CD8-positive, alpha-beta memory T cell (primary cell): ENCODE measurements at regions not wholly inside any gene's neighbourhood (a gene's known extent, or its start where the extent isn't known, plus 50 kb on each side); places are given as distances from the start of the nearest gene placed in this dataset.
A peak's percentile ranks its signal among the peaks of the same experiment; 100 is the strongest.

Experiments used
- CTCF ChIA-PET: fragments of 350-600 bp; sonication (Branson Sonifier 250); formaldehyde crosslinking; loops from one replicate; lab custom pipeline; 2021; ENCODE audit warnings: antibody characterized with exemption; lab: Charles Lee
- POLR2A ChIA-PET: fragments of 350-600 bp; sonication (Branson Sonifier 250); formaldehyde crosslinking; loops from one replicate; lab custom pipeline; 2021; ENCODE audit warnings: antibody characterized with exemption; lab: Charles Lee
- DNase-seq, 5 donors: peaks; one replicate each; pipeline versions ENCODE4 v3.0.0 to v3.0.0-alpha.2; 2020 to 2022; ENCODE audit warnings: mixed read lengths in 1 of 5
- H3K27ac ChIP-seq: one replicate; pipeline ENCODE4 v1.7.0; 2013; ENCODE audit warnings: low read depth, mild to moderate bottlenecking, low read length, moderate library complexity
- H3K27me3 ChIP-seq: 2 replicates; pipeline ENCODE4 v1.7.0; 2013; ENCODE audit warnings: low read length, mild to moderate bottlenecking; ENCODE audit not compliant: insufficient read depth, poor library complexity, severe bottlenecking
- H3K36me3 ChIP-seq: 2 replicates; pipeline ENCODE4 v1.7.0; 2013; ENCODE audit warnings: mild to moderate bottlenecking, low read length, moderate library complexity; ENCODE audit not compliant: insufficient read depth
- H3K4me1 ChIP-seq: 2 replicates; pipeline ENCODE4 v1.7.0; 2013; ENCODE audit warnings: mild to moderate bottlenecking, low read length, moderate library complexity; ENCODE audit not compliant: insufficient read depth
- H3K4me3 ChIP-seq: 2 replicates; pipeline ENCODE4 v1.7.0; 2013; ENCODE audit warnings: mild to moderate bottlenecking, low read length
- H3K9me3 ChIP-seq: 2 replicates; pipeline ENCODE4 v1.7.0; 2013; ENCODE audit warnings: mild to moderate bottlenecking, low read length
- H3K27ac Mint-ChIP-seq, 8 donors: one replicate each; pipeline ENCODE4 v1.8.0; 2020 to 2021; ENCODE audit warnings: mixed read lengths in 8 of 8, mild to moderate bottlenecking in 6 of 8, inconsistent platforms in 3 of 8, moderate library complexity in 3 of 8
- H3K27me3 Mint-ChIP-seq, 2 donors: one replicate each; pipeline ENCODE4 v1.8.0; 2020 to 2021; ENCODE audit warnings: mixed read lengths in 2 of 2, mild to moderate bottlenecking in 1 of 2, moderate library complexity in 1 of 2
- H3K36me3 Mint-ChIP-seq, 3 donors: one replicate each; pipeline ENCODE4 v1.8.0; 2020 to 2021; ENCODE audit warnings: mixed read lengths in 3 of 3, inconsistent platforms in 1 of 3, mild to moderate bottlenecking in 1 of 3
- H3K4me1 Mint-ChIP-seq, 3 donors: one replicate each; pipeline ENCODE4 v1.8.0; 2020 to 2021; ENCODE audit warnings: mixed read lengths in 3 of 3, inconsistent platforms in 1 of 3, mild to moderate bottlenecking in 1 of 3
- H3K4me3 Mint-ChIP-seq, 7 donors: one replicate each; pipeline ENCODE4 v1.8.0; 2020 to 2021; ENCODE audit warnings: mixed read lengths in 7 of 7, mild to moderate bottlenecking in 6 of 7, moderate library complexity in 4 of 7, inconsistent platforms in 2 of 7
- H3K9me3 Mint-ChIP-seq, 5 donors: one replicate each; pipeline ENCODE4 v1.8.0; 2020 to 2022; ENCODE audit warnings: mixed read lengths in 5 of 5, mild to moderate bottlenecking in 3 of 5, moderate library complexity in 2 of 5, inconsistent platforms in 1 of 5

- Mint-ChIP-seq H3K27ac (no peak overlapping the region), H3K4me1 (no peaks in the 10 kb centered on the region), H3K27me3 (peaks cover 2 to 10% of the 10 kb centered on the region in 2 donors), H3K9me3 (no peaks in the 10 kb centered on the region), H3K4me3 (no peak overlapping the region), H3K36me3 (no peaks in the 10 kb centered on the region)
- H3K27ac ChIP-seq, result no peak overlapping the region
- ChIA-PET CTCF (no interaction called here), POLR2A (no interaction called here)
- H3K4me3 ChIP-seq, result no peak overlapping the region
- H3K36me3 ChIP-seq, result no peaks in the 10 kb centered on the region
- no peak for DNase-seq
- no peaks in the 10 kb centered on the region for H3K27me3 ChIP-seq
- no peaks in the 10 kb centered on the region for H3K4me1 ChIP-seq
- H3K9me3 ChIP-seq, result no peaks in the 10 kb centered on the region
Observed at GRCh38 chr10:118112543-118113125, 65.9 kb upstream of the RAB11FIP2 start.

GRCh38 chr10:118110750-118111149 lies 64.0 kb upstream of the RAB11FIP2 start:
- no peaks in the 10 kb centered on the region for H3K27me3 ChIP-seq
- no peak for DNase-seq
- Mint-ChIP-seq H3K27ac (no peak overlapping the region), H3K9me3 (no peaks in the 10 kb centered on the region), H3K36me3 (no peaks in the 10 kb centered on the region), H3K4me1 (no peaks in the 10 kb centered on the region), H3K4me3 (no peak overlapping the region), H3K27me3 (peaks cover 2 to 16% of the 10 kb centered on the region in 2 donors)
- CTCF ChIA-PET, result no interaction called here
- no peak overlapping the region for H3K27ac ChIP-seq
- H3K4me3 ChIP-seq, result no peak overlapping the region
- no peaks in the 10 kb centered on the region for H3K4me1 ChIP-seq
- no peaks in the 10 kb centered on the region for H3K9me3 ChIP-seq
- POLR2A ChIA-PET, result no interaction called here
- H3K36me3 ChIP-seq, result no peaks in the 10 kb centered on the region

GRCh38 chr10:118108194-118109026 lies 61.7 kb upstream of the RAB11FIP2 start:
- DNase-seq, result no peak
- no peak overlapping the region for H3K27ac ChIP-seq
- H3K36me3 Mint-ChIP-seq, result no peaks in the 10 kb centered on the region
- H3K9me3 ChIP-seq, result no peaks in the 10 kb centered on the region
- H3K4me3 ChIP-seq, result no peak overlapping the region
- no peaks in the 10 kb centered on the region for H3K9me3 Mint-ChIP-seq
- no peak overlapping the region for H3K4me3 Mint-ChIP-seq
- no peaks in the 10 kb centered on the region for H3K4me1 ChIP-seq
- H3K27me3 ChIP-seq, result no peaks in the 10 kb centered on the region
- peaks cover under 1 to 16% of the 10 kb centered on the region in 2 donors for H3K27me3 Mint-ChIP-seq
- ChIA-PET CTCF (no interaction called here), POLR2A (no interaction called here)
- no peaks in the 10 kb centered on the region for H3K4me1 Mint-ChIP-seq
- peak overlapping the region in 1 of 8 donors; percentile 43 for H3K27ac Mint-ChIP-seq
- no peaks in the 10 kb centered on the region for H3K36me3 ChIP-seq

GRCh38 chr10:118107541-118107940 lies 60.8 kb upstream of the RAB11FIP2 start:
- Histone ChIP-seq H3K27me3 (no peaks in the 10 kb centered on the region), H3K36me3 (no peaks in the 10 kb centered on the region), H3K4me1 (no peaks in the 10 kb centered on the region), H3K9me3 (no peaks in the 10 kb centered on the region), H3K27ac (no peak overlapping the region), H3K4me3 (no peak overlapping the region)
- Mint-ChIP-seq H3K4me1 (no peaks in the 10 kb centered on the region), H3K9me3 (peaks cover 0 to 1% (median 0%) of the 10 kb centered on the region in 5 donors), H3K36me3 (no peaks in the 10 kb centered on the region), H3K4me3 (no peak overlapping the region), H3K27ac (no peak overlapping the region), H3K27me3 (peaks cover 0 to 21% of the 10 kb centered on the region in 2 donors)
- ChIA-PET CTCF (no interaction called here), POLR2A (no interaction called here)
- DNase-seq, result no peak

- peaks cover 0 to 1% (median 0%) of the 10 kb centered on the region in 5 donors for H3K9me3 Mint-ChIP-seq
Observed at GRCh38 chr10:118107040-118107439, 60.3 kb upstream of the RAB11FIP2 start.

GRCh38 chr10:118106426-118106825 lies 59.7 kb upstream of the RAB11FIP2 start:
- no peak overlapping the region for H3K4me3 ChIP-seq
- POLR2A ChIA-PET, result no interaction called here
- Mint-ChIP-seq H3K27ac (no peak overlapping the region), H3K9me3 (peaks cover 0 to 1% (median 0%) of the 10 kb centered on the region in 5 donors), H3K4me1 (no peaks in the 10 kb centered on the region), H3K4me3 (no peak overlapping the region), H3K36me3 (no peaks in the 10 kb centered on the region), H3K27me3 (peaks cover 0 to 31% of the 10 kb centered on the region in 2 donors)
- H3K27ac ChIP-seq, result no peak overlapping the region
- no peaks in the 10 kb centered on the region for H3K4me1 ChIP-seq
- H3K36me3 ChIP-seq, result no peaks in the 10 kb centered on the region
- CTCF ChIA-PET, result interaction anchor here (1.3 kb wide), 1 partner anchor 610 kb away, joined by 7 read pairs; no protein-coding TSS in a partner anchor
- H3K9me3 ChIP-seq, result no peaks in the 10 kb centered on the region
- DNase-seq, result no peak
- H3K27me3 ChIP-seq, result no peaks in the 10 kb centered on the region

More at GRCh38 chr10:118107040-118107439, 60.3 kb upstream of the RAB11FIP2 start:
- H3K27me3 Mint-ChIP-seq, result peaks cover 0 to 26% of the 10 kb centered on the region in 2 donors
- ChIA-PET CTCF (interaction anchor here (1.3 kb wide), 1 partner anchor 610 kb away, joined by 7 read pairs; no protein-coding TSS in a partner anchor), POLR2A (no interaction called here)
- no peak for DNase-seq
- no peaks in the 10 kb centered on the region for H3K27me3 ChIP-seq
- H3K36me3 Mint-ChIP-seq, result no peaks in the 10 kb centered on the region
- H3K4me3 Mint-ChIP-seq, result no peak overlapping the region
- no peaks in the 10 kb centered on the region for H3K4me1 Mint-ChIP-seq
- H3K27ac ChIP-seq, result no peak overlapping the region
- H3K4me3 ChIP-seq, result no peak overlapping the region
- no peaks in the 10 kb centered on the region for H3K9me3 ChIP-seq
- no peaks in the 10 kb centered on the region for H3K4me1 ChIP-seq
- H3K36me3 ChIP-seq, result no peaks in the 10 kb centered on the region
- H3K27ac Mint-ChIP-seq, result no peak overlapping the region

GRCh38 chr10:118102121-118102520 lies 55.4 kb upstream of the RAB11FIP2 start:
- H3K27me3 ChIP-seq, result no peaks in the 10 kb centered on the region
- H3K36me3 Mint-ChIP-seq, result no peaks in the 10 kb centered on the region
- no peaks in the 10 kb centered on the region for H3K4me1 Mint-ChIP-seq
- H3K27ac Mint-ChIP-seq, result no peak overlapping the region
- H3K4me3 Mint-ChIP-seq, result no peak overlapping the region
- H3K9me3 ChIP-seq, result no peaks in the 10 kb centered on the region
- DNase-seq, result no peak
- H3K27ac ChIP-seq, result no peak overlapping the region
- ChIA-PET POLR2A (no interaction called here), CTCF (no interaction called here)
- H3K27me3 Mint-ChIP-seq, result peaks cover 0 to 26% of the 10 kb centered on the region in 2 donors
- no peaks in the 10 kb centered on the region for H3K4me1 ChIP-seq
- peaks cover 0 to 1% (median 0%) of the 10 kb centered on the region in 5 donors for H3K9me3 Mint-ChIP-seq
- no peaks in the 10 kb centered on the region for H3K36me3 ChIP-seq
- no peak overlapping the region for H3K4me3 ChIP-seq

GRCh38 chr10:118101501-118101900 lies 54.8 kb upstream of the RAB11FIP2 start:
- no peaks in the 10 kb centered on the region for H3K4me1 Mint-ChIP-seq

More at GRCh38 chr10:118101501-118101900, 54.8 kb upstream of the RAB11FIP2 start:
- Histone ChIP-seq H3K9me3 (no peaks in the 10 kb centered on the region), H3K36me3 (no peaks in the 10 kb centered on the region), H3K27ac (no peak overlapping the region), H3K4me3 (no peak overlapping the region), H3K4me1 (no peaks in the 10 kb centered on the region), H3K27me3 (no peaks in the 10 kb centered on the region)
- ChIA-PET CTCF (no interaction called here), POLR2A (no interaction called here)
- Mint-ChIP-seq H3K36me3 (no peaks in the 10 kb centered on the region), H3K9me3 (peaks cover 0 to 1% (median 0%) of the 10 kb centered on the region in 5 donors), H3K27me3 (peaks cover 0 to 24% of the 10 kb centered on the region in 2 donors), H3K4me3 (no peak overlapping the region), H3K27ac (no peak overlapping the region)
- DNase-seq, result no peak
